HG03558 (cell line): ENCODE measurements at regions not wholly inside any gene's neighbourhood (a gene's known extent, or its start where the extent isn't known, plus 50 kb on each side); places are given as distances from the start of the nearest gene placed in this dataset.
"Not testable (repeated sequence)": the region's sequence is repeated elsewhere in the genome, so short reads cannot be mapped to it uniquely, and the experiment has no call there.

Experiments used
- ATAC-seq: cut with Tn5 transposase; IDR thresholded peaks from one replicate; pipeline ENCODE4 v1.9.1; 2021; ENCODE audit warnings: moderate number of reproducible peaks; ENCODE audit not compliant: unreplicated experiment; ENCODE audit errors: extremely low read depth

DNA sequence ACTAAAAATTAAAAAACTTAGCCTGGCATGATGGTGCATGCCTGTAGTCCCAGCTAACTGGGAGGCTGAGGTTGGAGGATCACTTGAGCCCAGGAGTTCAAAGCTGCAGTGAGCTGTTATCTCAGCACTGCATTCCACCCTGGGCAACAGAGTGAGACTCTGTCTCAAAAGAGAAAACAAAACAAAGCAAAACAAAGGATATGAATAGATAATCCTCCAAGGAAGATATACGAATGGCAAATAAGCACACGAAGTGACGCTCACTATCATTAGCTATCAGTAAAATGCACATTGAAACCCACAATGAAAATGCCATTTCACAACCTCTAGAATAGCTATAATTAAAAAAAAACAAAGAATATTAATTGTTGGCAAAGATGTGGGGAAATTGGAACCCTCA lies 386.2 kb upstream of the CCL2 start:
- ATAC-seq = no peak

DNA sequence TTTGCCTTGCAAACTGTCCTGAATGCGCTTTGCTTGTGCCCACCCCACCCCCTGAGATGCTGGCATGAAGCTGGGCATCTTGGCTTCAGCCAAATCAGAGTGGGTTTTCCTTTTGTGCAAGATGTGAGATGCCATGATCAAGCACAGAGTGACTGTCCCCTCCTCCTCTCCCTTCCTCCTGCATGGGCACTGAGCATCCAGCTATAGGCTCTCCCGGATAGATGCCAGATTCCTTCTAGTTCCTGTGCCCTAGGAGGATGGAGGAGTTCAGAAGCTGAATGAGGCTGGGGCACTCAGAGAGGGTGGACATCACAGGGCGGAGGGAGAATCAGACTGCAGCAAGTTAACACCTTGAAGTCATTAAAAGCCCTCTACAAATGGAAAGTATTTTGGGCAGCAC lies 384.1 kb upstream of the CCL2 start:
- no peak for ATAC-seq

DNA sequence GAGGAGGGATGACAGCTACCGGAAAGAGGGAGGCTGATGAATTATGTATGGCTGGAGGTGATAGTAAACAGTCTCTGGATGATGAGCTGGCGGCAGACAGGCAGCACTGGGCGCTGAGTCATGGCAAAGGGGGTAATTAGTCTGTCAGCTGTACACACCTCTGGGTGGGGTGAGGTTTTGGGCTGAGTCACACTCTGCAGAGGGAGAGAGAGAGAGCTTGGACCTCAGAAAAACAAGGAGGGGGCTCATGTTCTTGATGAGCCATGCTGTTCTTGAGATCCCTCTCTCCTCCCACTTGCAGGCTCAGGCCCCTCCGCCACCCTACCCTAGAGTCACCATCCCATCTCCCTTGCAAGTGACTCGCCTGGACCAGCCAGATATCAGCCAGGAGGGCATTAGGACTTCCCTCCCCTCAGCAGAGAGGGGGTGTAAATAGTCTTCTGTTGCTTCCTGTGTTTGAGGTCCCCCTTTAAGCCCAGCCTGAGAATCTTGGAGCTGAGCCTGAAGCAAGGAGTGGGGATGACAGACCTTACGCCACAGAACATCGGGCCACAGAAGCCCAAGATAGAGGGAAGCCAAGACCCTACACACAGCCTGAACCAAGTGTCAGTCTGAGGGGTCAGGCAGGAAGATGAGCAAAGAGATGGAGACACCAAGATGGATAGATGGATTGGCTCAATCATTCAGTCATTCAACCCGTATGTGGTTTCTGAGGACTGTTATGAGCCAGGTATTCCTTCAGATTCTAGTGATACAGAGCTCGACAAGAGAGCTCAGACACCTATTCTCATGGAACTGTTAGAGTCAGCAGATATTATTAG lies 383.2 kb upstream of the CCL2 start:
- ATAC-seq = no peak

DNA sequence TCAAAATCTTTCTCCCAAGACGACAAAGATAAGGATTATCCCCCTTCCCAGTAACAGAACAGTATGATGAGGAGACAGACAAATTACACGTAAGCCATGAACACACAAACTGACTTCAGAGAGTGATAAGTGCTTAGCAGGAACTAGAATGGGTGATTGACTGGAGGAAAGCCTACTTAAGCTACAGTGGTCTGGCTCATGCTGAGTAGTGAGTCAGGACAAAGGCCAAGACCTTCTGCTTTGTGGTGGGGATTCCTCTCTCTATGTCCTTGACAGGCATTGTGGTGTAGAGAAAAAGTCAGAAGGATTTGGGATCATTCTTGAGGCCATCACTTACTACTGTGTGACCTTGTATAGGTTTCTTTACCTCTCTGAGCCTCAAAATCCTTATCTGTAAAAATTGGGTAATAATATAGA lies 381.9 kb upstream of the CCL2 start:
- ATAC-seq = no peak

- no peak for ATAC-seq
Observed at GRCh38 chr17:33874617-33875060, 380.4 kb upstream of the CCL2 start.

DNA sequence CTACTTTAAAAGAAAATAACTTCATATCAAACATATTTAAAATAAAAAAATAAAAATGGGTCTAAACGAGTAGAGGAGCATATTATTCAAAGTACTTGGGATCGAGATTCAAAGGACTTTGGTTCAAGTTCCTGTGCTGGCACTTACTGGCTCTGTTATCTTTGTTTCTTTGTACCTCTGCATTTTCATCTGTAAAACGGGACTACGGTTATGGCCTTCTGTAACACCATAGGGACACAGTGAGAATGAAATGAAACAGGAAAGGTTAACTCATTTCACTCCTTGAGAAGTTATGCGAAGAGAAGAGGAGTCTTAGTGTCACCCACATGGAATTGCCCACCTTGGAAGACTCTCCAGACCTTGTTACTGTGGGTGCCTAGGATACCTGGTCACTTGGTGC lies 379.1 kb upstream of the CCL2 start:
- no peak for ATAC-seq

GRCh38 chr17:33882273-33882672 lies 372.8 kb upstream of the CCL2 start:
- not testable (repeated sequence) for ATAC-seq

GRCh38 chr17:33882677-33883076 lies 372.4 kb upstream of the CCL2 start:
- not testable (repeated sequence) for ATAC-seq

DNA sequence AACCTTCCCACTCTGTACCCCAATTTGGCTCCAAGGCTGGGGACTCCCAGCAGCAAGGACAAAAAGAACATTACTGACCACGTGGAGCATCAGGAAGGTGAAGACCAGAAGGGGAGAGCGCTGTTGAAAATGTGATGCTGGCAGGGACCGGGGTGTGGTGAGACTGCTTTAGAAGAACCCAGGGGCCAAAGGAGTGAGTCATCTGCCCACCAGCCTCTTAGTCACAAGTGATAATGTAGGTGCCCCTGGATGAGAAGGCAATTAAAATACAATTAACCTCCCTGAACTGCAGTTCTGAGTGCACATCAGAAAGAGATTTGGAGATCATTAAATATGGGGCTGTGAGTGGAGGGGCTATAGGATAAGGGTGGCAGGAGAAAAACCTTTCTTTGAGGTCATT lies 366.6 kb upstream of the CCL2 start:
- no peak for ATAC-seq

GRCh38 chr17:33889040-33889439 lies 366.0 kb upstream of the CCL2 start:
- no peak for ATAC-seq

DNA sequence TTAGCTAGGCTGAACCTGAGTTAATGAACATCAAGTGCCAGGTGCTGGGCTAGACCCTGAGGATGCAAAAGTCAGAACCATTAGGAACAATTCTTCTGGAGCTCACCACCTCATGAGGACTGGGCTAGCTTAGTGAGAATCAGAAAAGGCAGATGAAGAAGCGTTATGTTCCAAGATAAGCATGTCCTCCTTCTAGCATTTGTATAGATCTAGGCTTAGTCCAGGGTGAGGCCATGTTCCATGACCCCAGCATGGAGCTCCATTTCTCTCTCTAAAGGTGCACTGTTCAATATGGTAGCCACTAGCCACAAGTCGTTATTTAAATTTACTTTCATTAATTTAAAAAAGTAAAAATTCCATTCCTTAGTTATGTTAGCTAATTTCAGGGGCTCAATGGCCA lies 365.3 kb upstream of the CCL2 start:
- ATAC-seq = no peak

DNA sequence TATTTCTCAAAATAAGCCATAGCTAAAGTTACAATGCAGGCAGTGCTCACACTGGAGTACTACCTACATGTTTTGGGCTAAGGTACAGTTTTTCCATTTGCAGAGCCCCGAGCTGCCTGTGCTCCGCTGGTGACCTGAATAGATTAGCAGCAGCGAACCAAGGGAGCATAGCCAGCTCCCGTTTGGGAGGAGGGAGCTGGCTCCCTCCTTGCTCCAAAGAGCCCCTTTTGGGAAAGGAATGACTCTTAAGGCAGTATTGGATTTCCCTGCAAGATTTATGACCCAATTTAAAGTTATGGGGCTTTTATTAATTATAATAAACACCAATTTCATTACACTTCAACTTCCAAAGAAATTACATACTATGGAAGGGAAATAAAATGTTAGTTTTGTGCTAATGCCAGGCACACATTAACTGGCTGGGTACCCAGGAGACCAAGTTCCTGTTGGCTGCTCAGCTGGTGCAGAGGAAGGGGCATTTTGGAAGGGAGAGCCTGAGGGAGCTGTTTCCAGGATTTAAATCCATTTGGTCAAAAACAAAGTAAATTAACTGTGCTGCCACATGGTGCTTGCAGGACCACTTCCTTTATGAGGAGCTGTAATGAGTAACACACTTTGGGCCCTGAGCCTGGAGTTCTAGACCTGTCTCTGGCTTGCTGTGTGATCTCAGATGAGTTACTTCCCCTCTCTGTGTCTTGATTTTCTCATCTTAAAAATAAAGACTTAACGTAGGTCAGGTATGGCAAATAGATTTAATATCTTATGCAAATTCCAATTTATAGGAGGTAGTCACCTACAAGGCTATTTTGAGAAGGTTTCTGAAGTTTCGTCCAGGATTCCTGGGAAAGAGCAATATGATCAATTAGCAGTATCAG lies 362.1 kb upstream of the CCL2 start:
- ATAC-seq = no peak

- ATAC-seq = no peak
Observed at GRCh38 chr17:33895491-33895890, 359.6 kb upstream of the CCL2 start.

- ATAC-seq = no peak
Observed at GRCh38 chr17:33896263-33896662, 358.8 kb upstream of the CCL2 start.

- no peak for ATAC-seq
Observed at GRCh38 chr17:33901085-33901484, 354.0 kb upstream of the CCL2 start.

DNA sequence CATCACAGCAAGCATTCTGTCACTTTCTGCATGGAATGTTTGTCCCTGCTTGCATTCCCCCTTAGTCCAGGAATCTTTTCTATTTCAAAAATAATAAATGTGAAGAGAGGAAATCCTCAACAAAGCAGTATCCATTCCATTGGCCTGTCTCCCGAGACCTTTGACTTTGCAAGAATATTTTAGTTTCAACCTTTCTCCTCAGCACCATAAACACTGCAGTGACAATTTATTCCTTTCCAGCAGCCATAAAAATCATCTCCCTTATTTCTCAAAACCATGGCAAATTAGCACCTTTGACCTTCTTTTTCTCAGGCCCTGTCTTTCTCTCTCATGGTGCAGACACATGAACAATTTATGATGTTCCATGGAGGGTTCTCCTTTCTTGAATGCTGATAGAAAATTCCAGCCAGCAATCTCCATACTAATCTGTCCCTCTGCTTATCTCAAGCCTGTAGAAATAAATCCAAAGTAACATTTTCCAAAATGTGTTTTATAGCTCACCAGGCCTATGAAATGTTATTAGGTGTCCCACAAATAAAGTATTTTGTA lies 352.1 kb upstream of the CCL2 start:
- no peak for ATAC-seq

GRCh38 chr17:33904476-33904875 lies 350.6 kb upstream of the CCL2 start:
- no peak for ATAC-seq

- no peak for ATAC-seq
Observed at GRCh38 chr17:33905338-33905800, 349.7 kb upstream of the CCL2 start.

GRCh38 chr17:33908363-33909064 lies 346.6 kb upstream of the CCL2 start:
- no peak for ATAC-seq

DNA sequence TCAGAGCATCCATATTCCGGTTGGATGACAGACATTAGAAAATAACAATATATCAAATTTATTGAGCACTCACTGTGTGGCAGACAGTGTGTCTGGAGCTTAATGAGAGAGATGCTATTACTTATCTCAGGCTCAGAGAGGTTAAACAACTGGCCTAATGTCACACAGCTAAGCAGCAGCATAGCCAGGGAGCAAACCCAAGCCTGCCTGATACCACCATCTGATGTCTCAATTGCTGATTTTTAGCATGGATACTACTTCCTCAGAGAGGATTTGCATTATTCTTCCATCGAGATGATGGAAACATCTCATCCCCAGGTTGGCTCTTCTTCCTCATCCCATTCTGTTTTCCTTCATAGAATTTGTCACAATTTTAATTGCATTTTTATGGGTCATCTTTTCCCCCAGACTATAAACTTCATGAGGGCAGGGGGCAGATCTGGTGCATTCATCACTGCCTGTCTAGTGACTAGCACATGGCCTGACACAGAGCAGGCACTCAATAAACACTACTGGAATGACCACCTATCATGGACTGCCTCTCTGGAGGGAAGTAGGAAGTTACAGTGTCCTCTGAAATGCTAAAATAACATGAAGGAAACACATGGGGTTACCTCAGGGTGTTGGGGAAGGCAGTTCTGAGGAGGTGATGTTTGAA lies 344.8 kb upstream of the CCL2 start:
- no peak for ATAC-seq
